Left lung (tissue), 4 donors: ENCODE measurements at regions not wholly inside any gene's neighbourhood (a gene's known extent, or its start where the extent isn't known, plus 50 kb on each side); places are given as distances from the start of the nearest gene placed in this dataset.

Experiments used
- ATAC-seq: fragments of 200-7000 bp; cut with Tn5 transposase; one replicate; pipeline ENCODE4 v1.9.1; 2020; ENCODE audit warnings: moderate library complexity
- DNase-seq, 4 donors: peaks; one replicate each; pipeline ENCODE4 v3.0.0-alpha.2; 2013 to 2020
- H3K27ac ChIP-seq, 2 donors: fragments of 200-600 bp; sonication (generic) in 1 of 2; one replicate each; pipeline versions ENCODE4 v1.5.0 to v1.8.0; 2020 to 2021
- H3K27me3 ChIP-seq, 2 donors: fragments of 200-600 bp; sonication (generic) in 1 of 2; one replicate each; pipeline versions ENCODE4 v1.5.0 to v1.8.0; 2020 to 2021
- H3K36me3 ChIP-seq, 2 donors: fragments of 200-600 bp; sonication (generic) in 1 of 2; one replicate each; pipeline versions ENCODE4 v1.5.0 to v1.8.0; 2020 to 2021
- H3K4me1 ChIP-seq, 2 donors: fragments of 200-600 bp; one replicate each; pipeline ENCODE4 v1.8.0; 2021
- H3K4me3 ChIP-seq, 2 donors: fragments of 200-600 bp; sonication (generic) in 1 of 2; one replicate each; pipeline versions ENCODE4 v1.5.0 to v1.8.0; 2020 to 2021; ENCODE audit warnings: mild to moderate bottlenecking in 1 of 2
- H3K9me3 ChIP-seq, 2 donors: fragments of 200-600 bp; sonication (generic) in 1 of 2; one replicate each; pipeline versions ENCODE4 v1.5.0 to v1.8.0; 2020 to 2021
- CTCF ChIP-seq, 2 donors: fragments of 200-600 bp; sonication (generic) in 1 of 2; IDR thresholded peaks; one replicate each; pipeline versions ENCODE4 v1.5.0 to v1.8.0; 2021; ENCODE audit warnings: antibody characterized with exemption in 2 of 2
- intact Hi-C, 2 donors: fragments of 100-400 bp; cut with DNase I; formaldehyde crosslinking; loops; one replicate each; pipeline versions ENCODE4 v1.11.2 to v1.14.2; 2022
- donor health status: DM: no; HTN: yes; CAD: no.
- donor health status: DM: no; HTN: no; CAD: no.

GRCh38 chr2:15094161-15094560, 461.6 kb downstream of the LRATD1 start:
- no peak for DNase-seq

GRCh38 chr2:15096873-15097272, 464.3 kb downstream of the NBAS start:
- intact Hi-C loops: no loop called here
- H3K27me3 ChIP-seq: no peaks in the 10 kb centered on the region
- no peaks in the 10 kb centered on the region for H3K9me3 ChIP-seq
- H3K4me3 ChIP-seq: no peak overlapping the region
- no peaks in the 10 kb centered on the region for H3K36me3 ChIP-seq
- H3K4me1 ChIP-seq: no peaks in the 10 kb centered on the region
- DNase-seq (no peak), ATAC-seq (no peak)
- no peak for TF ChIP-seq CTCF (IDR thresholded peaks at IDR 0.05)
- no peak overlapping the region for H3K27ac ChIP-seq

More at GRCh38 chr2:15094161-15094560, 461.6 kb downstream of the LRATD1 start:
- Histone ChIP-seq H3K4me3 (no peak overlapping the region), H3K27me3 (no peaks in the 10 kb centered on the region), H3K27ac (no peak overlapping the region), H3K4me1 (no peaks in the 10 kb centered on the region), H3K9me3 (no peaks in the 10 kb centered on the region), H3K36me3 (no peaks in the 10 kb centered on the region)
- intact Hi-C loops: no loop called here
- ATAC-seq: no peak
- TF ChIP-seq CTCF (IDR thresholded peaks at IDR 0.05): no peak

- H3K27ac ChIP-seq: no peak overlapping the region
- intact Hi-C loops: no loop called here
- no peaks in the 10 kb centered on the region for H3K27me3 ChIP-seq
- no peak overlapping the region for H3K4me3 ChIP-seq
- ATAC-seq (no peak), DNase-seq (no peak)
- TF ChIP-seq CTCF (IDR thresholded peaks at IDR 0.05): no peak
- H3K4me1 ChIP-seq: no peaks in the 10 kb centered on the region
- H3K36me3 ChIP-seq: no peaks in the 10 kb centered on the region
- H3K9me3 ChIP-seq: peaks cover 0 to 35% of the 10 kb centered on the region in 2 donors
Measured at GRCh38 chr2:15107137-15107536, 454.0 kb downstream of the NBAS start.

- H3K4me3 ChIP-seq: no peak overlapping the region
- no peak for ATAC-seq
- no peaks in the 10 kb centered on the region for H3K4me1 ChIP-seq
- no peaks in the 10 kb centered on the region for H3K36me3 ChIP-seq
- DNase-seq: no peak
- no peaks in the 10 kb centered on the region for H3K27me3 ChIP-seq
- peaks cover 0 to 50% of the 10 kb centered on the region in 2 donors for H3K9me3 ChIP-seq
- H3K27ac ChIP-seq: no peak overlapping the region
- intact Hi-C loops: no loop called here
- no peak for TF ChIP-seq CTCF (IDR thresholded peaks at IDR 0.05)
Measured at GRCh38 chr2:15111718-15112117, 449.4 kb downstream of the NBAS start.

GRCh38 chr2:15112216-15112615, 448.9 kb downstream of the NBAS start:
- no peak overlapping the region for H3K27ac ChIP-seq
- DNase-seq (no peak), ATAC-seq (no peak)
- no peak for TF ChIP-seq CTCF (IDR thresholded peaks at IDR 0.05)
- H3K4me1 ChIP-seq: no peaks in the 10 kb centered on the region
- intact Hi-C loops: no loop called here
- no peaks in the 10 kb centered on the region for H3K27me3 ChIP-seq
- H3K36me3 ChIP-seq: no peaks in the 10 kb centered on the region
- H3K4me3 ChIP-seq: no peak overlapping the region
- peaks cover 0 to 50% of the 10 kb centered on the region in 2 donors for H3K9me3 ChIP-seq
